H1 (cell line): ENCODE measurements at regions not wholly inside any gene's neighbourhood (a gene's known extent, or its start where the extent isn't known, plus 50 kb on each side); places are given as distances from the start of the nearest gene placed in this dataset.

ENCODE experiments used
- CTCF ChIA-PET: fragments of 300-600 bp; sonication (Branson Sonifier 250); formaldehyde crosslinking; loops from one replicate; lab custom pipeline; 2021; ENCODE audit not compliant: partially characterized antibody; lab: Charles Lee
- POLR2A ChIA-PET: fragments of 300-600 bp; sonication (Branson Sonifier 250); formaldehyde crosslinking; loops from one replicate; lab custom pipeline; 2021; ENCODE audit warnings: inconsistent platforms; ENCODE audit not compliant: partially characterized antibody; lab: Charles Lee
- DNase-seq, 2 experiments: peaks; one replicate each; pipeline versions ENCODE4 v3.0.0 to v3.0.0-alpha.2; 2010 to 2022; ENCODE audit warnings: low spot score in 2 of 2, low read depth in 1 of 2, mixed read lengths in 1 of 2
- FAIRE-seq: peaks from 2 replicates; lab custom pipeline; 2011; peaks lifted over from hg19 to GRCh38; lab: Jason Lieb, UNC
- H2AFZ ChIP-seq: 2 replicates; pipeline ENCODE4 v1.8.1; 2012; ENCODE audit warnings: low read length, inconsistent platforms
- H2AK5ac ChIP-seq: 2 replicates; pipeline ENCODE4 v1.6.1; 2013; ENCODE audit warnings: low read depth, low read length
- H2BK120ac ChIP-seq: replicated peaks from 2 replicates; pipeline ENCODE3; 2013; ENCODE audit warnings: low read depth, low read length, inconsistent platforms
- H2BK12ac ChIP-seq: 2 replicates; pipeline ENCODE4 v1.6.1; 2013; ENCODE audit warnings: low read depth, low read length
- H2BK15ac ChIP-seq: 2 replicates; pipeline ENCODE4 v1.6.1; 2013; ENCODE audit warnings: low read length
- H2BK20ac ChIP-seq: 2 replicates; pipeline ENCODE4 v1.6.1; 2013; ENCODE audit warnings: low read length
- H2BK5ac ChIP-seq: 2 replicates; pipeline ENCODE4 v1.6.1; 2013; ENCODE audit warnings: low read depth, low read length
- H3K14ac ChIP-seq: 2 replicates; pipeline ENCODE4 v1.6.1; 2013; ENCODE audit warnings: inconsistent platforms; ENCODE audit not compliant: insufficient read length
- H3K18ac ChIP-seq: 2 replicates; pipeline ENCODE4 v1.6.1; 2013; ENCODE audit warnings: low read length; ENCODE audit errors: extremely low read depth
- H3K23ac ChIP-seq: 2 replicates; pipeline ENCODE4 v1.6.1; 2013; ENCODE audit warnings: inconsistent platforms; ENCODE audit not compliant: insufficient read length
- H3K23me2 ChIP-seq: 2 replicates; pipeline ENCODE4 v1.6.1; 2013; ENCODE audit warnings: low read depth, low read length
- H3K27ac ChIP-seq: 2 replicates; pipeline ENCODE4 v1.6.1; 2011; ENCODE audit warnings: low read depth, low read length, inconsistent platforms
- H3K27me3 ChIP-seq, 4 experiments: replicated peaks in 1 of 4; 1 replicate in 1 of 4; 2 replicates in 3 of 4; pipeline versions ENCODE4 v1.6.1 to v1.8.1; 2011 to 2013; ENCODE audit warnings: low read length in 3 of 4, mild to moderate bottlenecking in 3 of 4, inconsistent platforms in 2 of 4, mixed read lengths in 2 of 4, moderate library complexity in 1 of 4; ENCODE audit not compliant: control insufficient read depth in 3 of 4, insufficient read depth in 3 of 4; ENCODE audit errors: extremely low read depth in 1 of 4
- H3K36me3 ChIP-seq, 4 experiments: 2 replicates each; pipeline versions ENCODE4 v1.6.1 to v1.8.1; 2011 to 2013; ENCODE audit warnings: mild to moderate bottlenecking in 4 of 4, low read length in 3 of 4, moderate library complexity in 2 of 4, control low read depth in 1 of 4, inconsistent platforms in 1 of 4; ENCODE audit not compliant: insufficient read depth in 4 of 4, control insufficient read depth in 2 of 4
- H3K4ac ChIP-seq: replicated peaks from 2 replicates; pipeline ENCODE3; 2013; ENCODE audit warnings: low read length, low read depth, mixed read lengths, inconsistent platforms; ENCODE audit not compliant: insufficient read length
- H3K4me1 ChIP-seq, 4 experiments: replicated peaks in 1 of 4; 1 replicate in 1 of 4; 2 replicates in 3 of 4; pipeline versions ENCODE4 v1.6.1 to v1.8.1; 2011 to 2013; ENCODE audit warnings: low read length in 3 of 4, inconsistent platforms in 2 of 4, mixed read lengths in 1 of 4; ENCODE audit not compliant: insufficient read depth in 4 of 4, control insufficient read depth in 3 of 4
- H3K4me2 ChIP-seq, 2 experiments: 2 replicates each; pipeline versions ENCODE4 v1.6.1 to v1.8.1; 2011 to 2013; ENCODE audit warnings: low read depth in 2 of 2, low read length in 2 of 2, control low read depth in 1 of 2, inconsistent platforms in 1 of 2, mild to moderate bottlenecking in 1 of 2; ENCODE audit not compliant: insufficient read depth in 1 of 2
- H3K4me3 ChIP-seq, 4 experiments: fragments of 200-600, 300-600 bp in 1 of 4; sonication (generic), shearing (Covaris generic), sonication (Bioruptor Twin) in 1 of 4; 2 replicates each; pipeline versions ENCODE4 v1.5.1 to v1.8.1; 2011 to 2016; ENCODE audit warnings: low read length in 4 of 4, low read depth in 3 of 4, control low read depth in 2 of 4, inconsistent platforms in 2 of 4, mild to moderate bottlenecking in 2 of 4, mixed read lengths in 1 of 4, moderate library complexity in 1 of 4; ENCODE audit not compliant: insufficient read depth in 2 of 4; ENCODE audit errors: extremely low read depth in 1 of 4
- H3K56ac ChIP-seq: replicated peaks from 2 replicates; pipeline ENCODE3; 2013; ENCODE audit warnings: low read depth, mild to moderate bottlenecking, mixed read lengths, low read length, inconsistent platforms; ENCODE audit not compliant: insufficient read length
- H3K79me1 ChIP-seq: 2 replicates; pipeline ENCODE4 v1.6.1; 2013; ENCODE audit warnings: low read depth, low read length, control low read depth
- H3K79me2 ChIP-seq, 2 experiments: 2 replicates each; pipeline versions ENCODE4 v1.6.1 to v1.8.1; 2012 to 2013; ENCODE audit warnings: low read length in 2 of 2, mild to moderate bottlenecking in 2 of 2, inconsistent platforms in 1 of 2; ENCODE audit not compliant: insufficient read depth in 2 of 2, control insufficient read depth in 1 of 2
- H3K9ac ChIP-seq, 4 experiments: replicated peaks in 1 of 4; 1 replicate in 1 of 4; 2 replicates in 3 of 4; pipeline versions ENCODE4 v1.6.1 to v1.8.1; 2011 to 2013; ENCODE audit warnings: low read depth in 3 of 4, low read length in 3 of 4, control low read depth in 2 of 4, mild to moderate bottlenecking in 2 of 4, moderate library complexity in 2 of 4, inconsistent platforms in 1 of 4; ENCODE audit errors: extremely low read depth in 1 of 4
- H3K9me3 ChIP-seq, 2 experiments: 2 replicates each; pipeline versions ENCODE4 v1.6.1 to v1.8.1; 2012 to 2013; ENCODE audit warnings: mild to moderate bottlenecking in 2 of 2, moderate library complexity in 2 of 2, control low read depth in 1 of 2, inconsistent platforms in 1 of 2, low read depth in 1 of 2, low read length in 1 of 2, mixed read lengths in 1 of 2; ENCODE audit not compliant: insufficient read depth in 2 of 2
- H4K20me1 ChIP-seq, 2 experiments: replicated peaks in 1 of 2; 2 replicates each; pipeline versions ENCODE3 to v1.8.1; 2011 to 2013; ENCODE audit warnings: inconsistent platforms in 2 of 2, low read length in 2 of 2, mild to moderate bottlenecking in 1 of 2; ENCODE audit not compliant: insufficient read depth in 2 of 2, control insufficient read depth in 1 of 2
- H4K5ac ChIP-seq: 2 replicates; pipeline ENCODE4 v1.6.1; 2013; ENCODE audit warnings: low read length, low read depth, mixed read lengths, inconsistent platforms; ENCODE audit not compliant: insufficient read length
- H4K8ac ChIP-seq: 2 replicates; pipeline ENCODE4 v1.8.0; 2013; ENCODE audit warnings: mild to moderate bottlenecking, moderate library complexity, low read length, inconsistent platforms; ENCODE audit not compliant: insufficient read depth; ENCODE audit errors: extremely low read depth
- H4K91ac ChIP-seq: replicated peaks from 2 replicates; pipeline ENCODE3; 2013; ENCODE audit warnings: low read length, mixed read lengths, inconsistent platforms; ENCODE audit not compliant: insufficient read length
- BACH1 ChIP-seq: IDR thresholded peaks from 2 replicates; pipeline ENCODE4 v1.6.1; 2012; ENCODE audit warnings: low read length, improper control_type of control experiment
- CHD2 ChIP-seq: IDR thresholded peaks from 2 replicates; pipeline ENCODE4 v1.6.1; 2012; ENCODE audit warnings: low read length, improper control_type of control experiment
- GTF2F1 ChIP-seq: IDR thresholded peaks from 2 replicates; pipeline ENCODE4 v1.6.1; 2012; ENCODE audit warnings: low read depth, low read length, improper control_type of control experiment, borderline replicate concordance
- JUN ChIP-seq: IDR thresholded peaks from 2 replicates; pipeline ENCODE4 v1.6.1; 2011; ENCODE audit warnings: low read depth, mild to moderate bottlenecking, improper control_type of control experiment, low read length
- NANOG ChIP-seq: IDR thresholded peaks from 2 replicates; pipeline ENCODE4 v1.6.1; 2011; ENCODE audit warnings: low read length, low read depth, mild to moderate bottlenecking, inconsistent platforms; ENCODE audit not compliant: insufficient read depth, poor library complexity, severe bottlenecking
- RFX5 ChIP-seq: IDR thresholded peaks from 2 replicates; pipeline ENCODE4 v1.6.1; 2011; ENCODE audit warnings: low read depth, low read length, improper control_type of control experiment, borderline replicate concordance
- RNF2 ChIP-seq: fragments of 200-900, 300-1000 bp; sonication (generic); IDR thresholded peaks from 2 replicates; pipeline ENCODE4 v1.7.1; 2016; ENCODE audit warnings: borderline replicate concordance, low read depth, mild to moderate bottlenecking, antibody characterized with exemption, low read length; ENCODE audit not compliant: poor library complexity, severe bottlenecking; ENCODE audit errors: missing control alignments
- SIX5 ChIP-seq: IDR thresholded peaks from 2 replicates; pipeline ENCODE4 v1.6.1; 2011; ENCODE audit warnings: mild to moderate bottlenecking, low read depth, low read length
- SRF ChIP-seq: IDR thresholded peaks from 2 replicates; pipeline ENCODE4 v1.6.1; 2011; ENCODE audit warnings: mild to moderate bottlenecking, low read depth, low read length, moderate library complexity
- TBP ChIP-seq: IDR thresholded peaks from 2 replicates; pipeline ENCODE4 v1.6.1; 2011; ENCODE audit warnings: low read depth, low read length, improper control_type of control experiment
- WGBS, 2 experiments: shearing (Covaris generic) in 1 of 2; methylation state at CpG; one replicate each; pipeline versions ENCODE4 v1.1.6 to v1.1.7; 2013 to 2015; ENCODE audit warnings: low lambda C conversion rate in 2 of 2, mixed read lengths in 2 of 2, inconsistent platforms in 1 of 2, low coverage in 1 of 2, missing lambda C conversion rate in 1 of 2; ENCODE audit not compliant: insufficient replicate concordance in 2 of 2, insufficient coverage in 1 of 2, insufficient read length in 1 of 2; ENCODE audit errors: extremely low coverage in 1 of 2, missing lambda C conversion rate in 1 of 2; 5-methylcytosine and 5-hydroxymethylcytosine counted together
- TF ChIP-seq, protein P1 (sequence below), 3 experiments: IDR thresholded peaks; 1 replicate in 2 of 3; 2 replicates in 1 of 3; pipeline versions ENCODE4 v1.5.1 to v1.6.1; 2011; ENCODE audit warnings: low read length in 3 of 3, mild to moderate bottlenecking in 3 of 3, inconsistent platforms in 2 of 3, low read depth in 1 of 3, moderate library complexity in 1 of 3; ENCODE audit not compliant: insufficient read depth in 1 of 3; ENCODE audit errors: control extremely low read depth in 1 of 3

DNA sequence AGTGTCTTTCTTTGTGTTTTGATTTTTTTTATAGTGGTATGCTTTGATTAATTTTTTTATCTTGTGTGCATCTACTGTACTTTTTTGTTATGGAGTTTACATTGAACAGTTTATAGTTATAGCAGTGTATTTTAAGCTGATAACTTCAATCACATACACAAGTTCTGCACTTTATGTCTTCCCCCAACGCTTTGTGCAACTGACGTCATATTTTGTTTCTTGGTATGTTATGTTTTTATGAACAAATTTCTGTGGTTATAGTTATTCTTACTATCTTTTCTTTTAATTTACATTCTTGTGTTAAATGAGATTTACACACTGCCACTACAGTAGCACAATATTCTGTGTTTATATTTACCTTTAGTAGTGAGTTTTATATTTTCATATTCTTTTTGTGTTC lies 197.1 kb downstream of the SNAPC1 start:
- H3K18ac ChIP-seq: no peak overlapping the region
- POLR2A ChIA-PET: no interaction called here

More for the DNA sequence above, 197.1 kb downstream of the SNAPC1 start:
- no peak overlapping the region for H2BK20ac ChIP-seq
- DNase-seq (no peak), FAIRE-seq (no peak)
- H3K27ac ChIP-seq: no peak overlapping the region
- H3K4me1 ChIP-seq: no peaks in the 10 kb centered on the region
- no peak overlapping the region for H3K56ac ChIP-seq
- H3K4me2 ChIP-seq: no peak overlapping the region
- no peaks in the 10 kb centered on the region for H3K79me1 ChIP-seq
- no peak overlapping the region for H2AK5ac ChIP-seq
- no peak overlapping the region for H2BK120ac ChIP-seq
- H2AFZ ChIP-seq: no peak overlapping the region
- H3K4me3 ChIP-seq: no peak overlapping the region
- H2BK5ac ChIP-seq: no peak overlapping the region
- H3K14ac ChIP-seq: no peak overlapping the region
- H3K36me3 ChIP-seq: no peaks in the 10 kb centered on the region
- peaks cover 3% of the 10 kb centered on the region in 2 experiments; a peak in 2 of 4 replicates for H3K9me3 ChIP-seq
- no peak overlapping the region for H4K8ac ChIP-seq
- H3K79me2 ChIP-seq: no peaks in the 10 kb centered on the region
- no peak overlapping the region for H3K9ac ChIP-seq
- H3K4ac ChIP-seq: no peak overlapping the region
- no peaks in the 10 kb centered on the region for H4K20me1 ChIP-seq
- CTCF ChIA-PET: no interaction called here
- H3K27me3 ChIP-seq: no peaks in the 10 kb centered on the region
- no peak overlapping the region for H3K23ac ChIP-seq
- no peaks in the 10 kb centered on the region for H3K23me2 ChIP-seq
- H4K5ac ChIP-seq: no peak overlapping the region
- no peak overlapping the region for H2BK15ac ChIP-seq
- H2BK12ac ChIP-seq: no peak overlapping the region
- WGBS, 2 experiments: 88% methylated on average over 2 of the region's 2 CpGs; no CpG with 5 or more reads in 1 of the 2 experiments
- TF ChIP-seq SRF (no peak), JUN (no peak), TBP (no peak), CHD2 (no peak), NANOG (no peak), BACH1 (no peak), RNF2 (no peak), SIX5 (no peak), GTF2F1 (no peak), RFX5 (no peak)
- TF ChIP-seq, protein P1, sequence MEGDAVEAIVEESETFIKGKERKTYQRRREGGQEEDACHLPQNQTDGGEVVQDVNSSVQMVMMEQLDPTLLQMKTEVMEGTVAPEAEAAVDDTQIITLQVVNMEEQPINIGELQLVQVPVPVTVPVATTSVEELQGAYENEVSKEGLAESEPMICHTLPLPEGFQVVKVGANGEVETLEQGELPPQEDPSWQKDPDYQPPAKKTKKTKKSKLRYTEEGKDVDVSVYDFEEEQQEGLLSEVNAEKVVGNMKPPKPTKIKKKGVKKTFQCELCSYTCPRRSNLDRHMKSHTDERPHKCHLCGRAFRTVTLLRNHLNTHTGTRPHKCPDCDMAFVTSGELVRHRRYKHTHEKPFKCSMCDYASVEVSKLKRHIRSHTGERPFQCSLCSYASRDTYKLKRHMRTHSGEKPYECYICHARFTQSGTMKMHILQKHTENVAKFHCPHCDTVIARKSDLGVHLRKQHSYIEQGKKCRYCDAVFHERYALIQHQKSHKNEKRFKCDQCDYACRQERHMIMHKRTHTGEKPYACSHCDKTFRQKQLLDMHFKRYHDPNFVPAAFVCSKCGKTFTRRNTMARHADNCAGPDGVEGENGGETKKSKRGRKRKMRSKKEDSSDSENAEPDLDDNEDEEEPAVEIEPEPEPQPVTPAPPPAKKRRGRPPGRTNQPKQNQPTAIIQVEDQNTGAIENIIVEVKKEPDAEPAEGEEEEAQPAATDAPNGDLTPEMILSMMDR (IDR thresholded peaks at IDR 0.05; ENCODE audit: control extremely low read depth in 1 of 3, insufficient read depth in 1 of 3, low read depth in 1 of 3, low read length in 3 of 3): no peak
- TF ChIP-seq, all 59 proteins: peak for 0
- no peak overlapping the region for H4K91ac ChIP-seq
